ENCODE measurements at regions not wholly inside any gene's neighbourhood (a gene's known extent, or its start where the extent isn't known, plus 50 kb on each side); places are given as distances from the start of the nearest gene placed in this dataset.
"Not testable (repeated sequence)": the region's sequence is repeated elsewhere in the genome, so short reads cannot be mapped to it uniquely, and the experiment has no call there.

DNA sequence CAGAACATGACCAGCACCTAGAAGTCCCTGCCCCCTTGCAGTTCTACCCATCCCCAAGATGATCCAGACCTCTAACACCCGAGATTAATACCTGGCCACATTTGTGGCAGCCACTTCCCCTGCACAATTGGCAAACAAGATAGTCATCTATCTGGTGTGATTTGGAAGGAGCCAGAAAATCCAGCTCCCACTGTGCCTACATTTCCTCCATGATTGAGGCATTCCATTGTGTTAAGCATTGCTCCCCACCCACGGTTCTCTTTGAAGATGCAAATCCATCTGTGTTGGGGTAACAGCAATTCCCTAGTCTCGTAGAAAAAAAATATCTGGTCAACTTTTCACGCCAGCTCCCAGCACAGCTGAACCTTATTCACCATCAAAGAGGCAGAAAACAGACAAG, 405.0 kb downstream of the BCOR start:
- Histone ChIP-seq H3K27me3 (ENCODE audit: control insufficient read depth, low read length) (no peaks in the 10 kb centered on the region), H3K4me1 (ENCODE audit: control insufficient read depth, low read length) (no peaks in the 10 kb centered on the region), H3K27ac (ENCODE audit: low read depth, low read length) (no peak overlapping the region), H3K9me3 (ENCODE audit: control insufficient read depth, insufficient read depth, low read length) (no peaks in the 10 kb centered on the region), H3K79me2 (ENCODE audit: control insufficient read depth, low read length) (no peaks in the 10 kb centered on the region), H3K4me3 (ENCODE audit: low read length) (no peak overlapping the region), H3F3A (ENCODE audit: control insufficient read depth, insufficient read depth) (no peaks in the 10 kb centered on the region), H3K36me3 (ENCODE audit: control insufficient read depth, low read length) (no peaks in the 10 kb centered on the region), H3K9me2 (replicated peaks; ENCODE audit: control insufficient read depth, low read length) (no peaks in the 10 kb centered on the region), H3K4me2 (ENCODE audit: low read length) (no peak overlapping the region), H4K20me1 (ENCODE audit: control insufficient read depth, insufficient read depth, low read depth, low read length) (no peaks in the 10 kb centered on the region)
- TF ChIP-seq CTCF (IDR thresholded peaks at IDR 0.05; ENCODE audit: low read depth, low read length, poor library complexity, severe bottlenecking) (no peak), EZH2phosphoT487 (IDR thresholded peaks at IDR 0.05; ENCODE audit: borderline replicate concordance, low read length) (no peak)

DNA sequence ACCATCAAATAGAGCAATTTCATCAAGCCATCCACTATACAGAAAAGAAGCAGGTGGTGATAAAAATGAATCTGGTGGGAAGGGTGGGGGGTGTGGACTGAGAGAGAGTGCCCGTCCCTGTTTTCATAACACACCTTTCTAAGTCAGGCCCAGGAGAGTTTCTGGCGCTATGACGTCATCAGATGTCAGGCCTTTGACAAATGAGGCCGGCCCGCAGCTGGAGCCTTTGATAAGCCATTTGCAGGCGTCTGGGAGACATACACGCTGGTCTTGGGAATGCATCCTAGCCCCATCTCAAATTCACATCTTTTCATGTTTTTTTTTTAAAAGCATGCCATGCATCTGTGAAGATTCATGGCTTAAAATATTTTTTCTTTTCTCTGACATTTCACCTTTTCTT, 404.5 kb downstream of the BCOR start:
- H3K36me3 ChIP-seq (ENCODE audit: control insufficient read depth, low read length): no peaks in the 10 kb centered on the region
- H3K4me3 ChIP-seq (ENCODE audit: low read length): no peak overlapping the region
- H3K9me3 ChIP-seq (ENCODE audit: control insufficient read depth, insufficient read depth, low read length): no peaks in the 10 kb centered on the region
- H3K27ac ChIP-seq (ENCODE audit: low read depth, low read length): no peak overlapping the region
- no peaks in the 10 kb centered on the region for H3F3A ChIP-seq (ENCODE audit: control insufficient read depth, insufficient read depth)
- H3K9me2 ChIP-seq (replicated peaks; ENCODE audit: control insufficient read depth, low read length): no peaks in the 10 kb centered on the region
- no peak for TF ChIP-seq EZH2phosphoT487 (IDR thresholded peaks at IDR 0.05; ENCODE audit: borderline replicate concordance, low read length)
- TF ChIP-seq CTCF (IDR thresholded peaks at IDR 0.05; ENCODE audit: low read depth, low read length, poor library complexity, severe bottlenecking): no peak
- H4K20me1 ChIP-seq (ENCODE audit: control insufficient read depth, insufficient read depth, low read depth, low read length): no peaks in the 10 kb centered on the region
- no peak overlapping the region for H3K4me2 ChIP-seq (ENCODE audit: low read length)
- H3K4me1 ChIP-seq (ENCODE audit: control insufficient read depth, low read length): no peaks in the 10 kb centered on the region
- no peaks in the 10 kb centered on the region for H3K27me3 ChIP-seq (ENCODE audit: control insufficient read depth, low read length)
- no peaks in the 10 kb centered on the region for H3K79me2 ChIP-seq (ENCODE audit: control insufficient read depth, low read length)

DNA sequence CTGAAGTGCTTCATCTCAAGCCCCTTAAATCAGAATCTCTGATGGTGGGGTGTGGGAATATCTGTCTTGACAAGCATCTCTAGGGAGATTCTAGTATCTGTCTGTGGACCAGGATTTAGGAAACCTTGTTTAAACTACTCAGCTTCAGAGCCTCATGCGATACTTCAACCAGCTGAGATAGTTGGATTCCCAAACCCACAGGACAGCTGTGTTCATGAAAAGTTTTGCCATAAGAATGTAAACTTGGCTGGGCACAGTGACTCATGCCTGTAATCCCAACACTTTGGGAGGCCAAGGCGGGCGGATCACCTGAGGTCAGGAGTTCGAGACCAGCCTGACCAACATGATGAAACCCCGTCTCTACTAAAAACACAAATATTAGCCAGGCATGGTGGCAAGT, 395.1 kb downstream of the BCOR start:
- H3K4me3 ChIP-seq (ENCODE audit: low read length); H3K9me2 ChIP-seq (replicated peaks; ENCODE audit: control insufficient read depth, low read length); H3K4me1 ChIP-seq (ENCODE audit: control insufficient read depth, low read length); H3K27me3 ChIP-seq (ENCODE audit: control insufficient read depth, low read length); H4K20me1 ChIP-seq (ENCODE audit: control insufficient read depth, insufficient read depth, low read depth, low read length); H3K27ac ChIP-seq (ENCODE audit: low read depth, low read length); H3K4me2 ChIP-seq (ENCODE audit: low read length); H3K79me2 ChIP-seq (ENCODE audit: control insufficient read depth, low read length); H3F3A ChIP-seq (ENCODE audit: control insufficient read depth, insufficient read depth); H3K9me3 ChIP-seq (ENCODE audit: control insufficient read depth, insufficient read depth, low read length); H3K36me3 ChIP-seq (ENCODE audit: control insufficient read depth, low read length): not testable (repeated sequence)

GRCh38 chrX:39703307-39703706, 394.5 kb downstream of the BCOR start:
- Histone ChIP-seq H3F3A (ENCODE audit: control insufficient read depth, insufficient read depth) (no peaks in the 10 kb centered on the region), H3K9me3 (ENCODE audit: control insufficient read depth, insufficient read depth, low read length) (no peaks in the 10 kb centered on the region)

More at GRCh38 chrX:39703307-39703706, 394.5 kb downstream of the BCOR start:
- H3K4me2 ChIP-seq (ENCODE audit: low read length): no peak overlapping the region
- no peak for TF ChIP-seq CTCF (IDR thresholded peaks at IDR 0.05; ENCODE audit: low read depth, low read length, poor library complexity, severe bottlenecking)
- no peak for TF ChIP-seq EZH2phosphoT487 (IDR thresholded peaks at IDR 0.05; ENCODE audit: borderline replicate concordance, low read length)
- no peaks in the 10 kb centered on the region for H3K36me3 ChIP-seq (ENCODE audit: control insufficient read depth, low read length)
- no peak overlapping the region for H3K27ac ChIP-seq (ENCODE audit: low read depth, low read length)
- H3K27me3 ChIP-seq (ENCODE audit: control insufficient read depth, low read length): no peaks in the 10 kb centered on the region; the same call in 1 of the 2 replicates
- H3K4me3 ChIP-seq (ENCODE audit: low read length): no peak overlapping the region
- no peaks in the 10 kb centered on the region for H4K20me1 ChIP-seq (ENCODE audit: control insufficient read depth, insufficient read depth, low read depth, low read length)
- no peaks in the 10 kb centered on the region for H3K4me1 ChIP-seq (ENCODE audit: control insufficient read depth, low read length)
- no peaks in the 10 kb centered on the region for H3K79me2 ChIP-seq (ENCODE audit: control insufficient read depth, low read length)
- H3K9me2 ChIP-seq (replicated peaks; ENCODE audit: control insufficient read depth, low read length): no peaks in the 10 kb centered on the region

Data from DOHH2 (cell line).